Neural crest cell (in vitro differentiated cells): ENCODE measurements at regions not wholly inside any gene's neighbourhood (a gene's known extent, or its start where the extent isn't known, plus 50 kb on each side); places are given as distances from the start of the nearest gene placed in this dataset.

ENCODE experiments used
- DNase-seq: peaks from one replicate; pipeline ENCODE4 v3.0.0; 2021; ENCODE audit warnings: low read depth, mixed read lengths, low spot score
- H3K27ac Mint-ChIP-seq: one replicate; pipeline ENCODE4 v1.8.0; 2021; ENCODE audit warnings: mild to moderate bottlenecking, mixed read lengths; ENCODE audit not compliant: unreplicated experiment
- H3K27me3 Mint-ChIP-seq: 2 replicates; pipeline ENCODE4 v1.8.0; 2021; ENCODE audit warnings: low read depth, mild to moderate bottlenecking, mixed read lengths
- H3K36me3 Mint-ChIP-seq: 2 replicates; pipeline ENCODE4 v1.8.0; 2021; ENCODE audit warnings: low read depth, mild to moderate bottlenecking, mixed read lengths
- H3K4me1 Mint-ChIP-seq: 2 replicates; pipeline ENCODE4 v1.8.0; 2021; ENCODE audit warnings: mixed read lengths
- H3K4me3 Mint-ChIP-seq: one replicate; pipeline ENCODE4 v1.8.0; 2021; ENCODE audit warnings: mild to moderate bottlenecking, mixed read lengths
- H3K9me3 Mint-ChIP-seq: 2 replicates; pipeline ENCODE4 v1.8.0; 2021; ENCODE audit warnings: mixed read lengths
- TF ChIP-seq, protein P1 (sequence below): fragments of 200-600 bp; sonication (generic); conservative IDR thresholded peaks from 2 replicates; pipeline ENCODE4 v1.5.0; 2021; ENCODE audit warnings: antibody characterized with exemption, mild to moderate bottlenecking

DNA sequence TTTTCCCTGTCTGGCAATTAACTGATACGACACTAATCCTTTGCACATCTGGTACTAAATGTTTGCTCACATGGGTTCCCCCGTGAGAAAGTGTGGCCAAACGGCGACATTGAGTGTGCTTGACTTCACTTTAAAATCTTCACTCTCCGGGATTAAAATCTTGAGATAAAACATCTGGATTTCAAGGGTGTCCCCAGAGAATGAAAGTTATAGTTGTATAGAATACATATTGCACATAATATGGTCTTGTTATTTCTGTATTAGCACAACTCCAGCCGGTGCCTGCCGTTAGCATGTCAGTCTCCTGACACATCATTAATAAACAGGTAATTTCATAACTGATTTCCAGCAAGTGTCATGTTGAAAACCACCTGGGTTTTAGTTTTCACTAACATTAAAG, 749.0 kb upstream of the SOX9 start:
- H3K27me3 Mint-ChIP-seq, result no peaks in the 10 kb centered on the region
- H3K4me3 Mint-ChIP-seq, result no peak overlapping the region
- DNase-seq, result no peak
- no peaks in the 10 kb centered on the region for H3K4me1 Mint-ChIP-seq
- peaks cover 2% of the 10 kb centered on the region for H3K36me3 Mint-ChIP-seq
- no peak overlapping the region for H3K27ac Mint-ChIP-seq
- TF ChIP-seq, protein P1, sequence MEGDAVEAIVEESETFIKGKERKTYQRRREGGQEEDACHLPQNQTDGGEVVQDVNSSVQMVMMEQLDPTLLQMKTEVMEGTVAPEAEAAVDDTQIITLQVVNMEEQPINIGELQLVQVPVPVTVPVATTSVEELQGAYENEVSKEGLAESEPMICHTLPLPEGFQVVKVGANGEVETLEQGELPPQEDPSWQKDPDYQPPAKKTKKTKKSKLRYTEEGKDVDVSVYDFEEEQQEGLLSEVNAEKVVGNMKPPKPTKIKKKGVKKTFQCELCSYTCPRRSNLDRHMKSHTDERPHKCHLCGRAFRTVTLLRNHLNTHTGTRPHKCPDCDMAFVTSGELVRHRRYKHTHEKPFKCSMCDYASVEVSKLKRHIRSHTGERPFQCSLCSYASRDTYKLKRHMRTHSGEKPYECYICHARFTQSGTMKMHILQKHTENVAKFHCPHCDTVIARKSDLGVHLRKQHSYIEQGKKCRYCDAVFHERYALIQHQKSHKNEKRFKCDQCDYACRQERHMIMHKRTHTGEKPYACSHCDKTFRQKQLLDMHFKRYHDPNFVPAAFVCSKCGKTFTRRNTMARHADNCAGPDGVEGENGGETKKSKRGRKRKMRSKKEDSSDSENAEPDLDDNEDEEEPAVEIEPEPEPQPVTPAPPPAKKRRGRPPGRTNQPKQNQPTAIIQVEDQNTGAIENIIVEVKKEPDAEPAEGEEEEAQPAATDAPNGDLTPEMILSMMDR, result no peak
- H3K9me3 Mint-ChIP-seq, result peaks cover 2% of the 10 kb centered on the region

DNA sequence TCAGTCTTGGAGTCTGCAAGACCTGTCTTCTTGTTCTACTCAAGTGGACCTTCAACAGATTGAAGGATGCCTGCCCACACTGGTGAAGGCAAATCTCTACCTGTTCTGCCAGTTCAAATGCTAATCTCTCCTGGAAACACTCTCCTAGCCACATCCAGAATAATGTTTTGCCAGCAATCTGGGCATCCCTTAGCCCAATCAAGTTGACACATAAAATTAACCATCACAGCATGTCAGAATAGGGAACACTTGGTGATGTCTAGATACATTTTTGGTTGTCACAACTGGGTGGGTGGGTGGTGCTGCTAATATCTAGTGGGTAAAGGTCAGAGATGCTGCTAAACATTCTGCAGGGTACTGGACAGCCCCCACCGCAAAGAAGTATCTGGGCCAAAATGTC, 744.9 kb upstream of the SOX9 start:
- no peaks in the 10 kb centered on the region for H3K9me3 Mint-ChIP-seq
- H3K36me3 Mint-ChIP-seq, result no peaks in the 10 kb centered on the region

DNA sequence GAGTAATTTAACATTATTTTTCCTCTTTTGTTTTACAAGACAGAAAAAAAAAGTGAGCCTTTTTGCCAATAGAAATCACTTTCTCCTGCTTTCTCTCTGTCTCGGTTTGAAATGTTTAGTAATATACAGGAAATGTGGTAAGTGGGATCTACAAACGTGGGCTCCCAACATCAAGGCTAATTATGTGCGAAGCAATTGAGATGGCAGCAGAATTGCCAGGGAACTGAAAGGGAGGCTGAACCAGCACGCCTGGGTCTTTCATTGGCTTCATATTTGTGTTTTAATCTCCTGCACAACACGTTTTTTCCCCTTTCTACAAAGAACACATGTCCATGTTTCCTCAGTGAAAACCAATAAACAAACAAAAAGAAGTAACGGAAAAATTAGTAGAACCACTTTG, 743.9 kb upstream of the SOX9 start:
- no peak for DNase-seq
- Mint-ChIP-seq H3K4me3 (no peak overlapping the region), H3K4me1 (no peaks in the 10 kb centered on the region), H3K27me3 (no peaks in the 10 kb centered on the region), H3K9me3 (no peaks in the 10 kb centered on the region), H3K36me3 (no peaks in the 10 kb centered on the region), H3K27ac (no peak overlapping the region)
- TF ChIP-seq, protein P1, result no peak

More for the DNA sequence above, 744.9 kb upstream of the SOX9 start:
- Mint-ChIP-seq H3K27ac (no peak overlapping the region), H3K4me1 (no peaks in the 10 kb centered on the region), H3K4me3 (no peak overlapping the region), H3K27me3 (no peaks in the 10 kb centered on the region)
- DNase-seq, result no peak
- TF ChIP-seq, protein P1, result no peak

DNA sequence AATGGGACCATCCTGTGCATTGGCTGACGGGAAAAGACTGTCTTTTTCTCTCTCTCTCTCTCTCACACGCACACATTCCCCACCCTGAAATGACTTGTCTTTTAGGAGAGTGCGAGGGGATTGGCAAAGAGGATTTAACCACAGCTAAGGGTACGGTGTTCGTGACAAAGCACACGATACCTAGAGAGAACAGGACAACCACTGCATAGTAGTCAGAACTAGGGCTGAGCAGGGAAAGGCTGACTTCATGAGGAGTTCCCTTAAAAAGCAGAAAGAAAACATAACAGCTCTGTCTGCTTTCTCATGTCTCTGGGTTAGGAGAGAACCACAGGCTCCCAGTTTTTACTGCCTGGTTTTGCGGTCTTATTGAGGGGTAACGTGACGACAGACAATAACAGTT, 742.8 kb upstream of the SOX9 start:
- H3K4me3 Mint-ChIP-seq, result no peak overlapping the region
- H3K36me3 Mint-ChIP-seq, result no peaks in the 10 kb centered on the region
- no peak overlapping the region for H3K27ac Mint-ChIP-seq
- DNase-seq, result no peak
- H3K9me3 Mint-ChIP-seq, result no peaks in the 10 kb centered on the region
- H3K27me3 Mint-ChIP-seq, result no peaks in the 10 kb centered on the region
- H3K4me1 Mint-ChIP-seq, result no peaks in the 10 kb centered on the region
- TF ChIP-seq, protein P1, result no peak

DNA sequence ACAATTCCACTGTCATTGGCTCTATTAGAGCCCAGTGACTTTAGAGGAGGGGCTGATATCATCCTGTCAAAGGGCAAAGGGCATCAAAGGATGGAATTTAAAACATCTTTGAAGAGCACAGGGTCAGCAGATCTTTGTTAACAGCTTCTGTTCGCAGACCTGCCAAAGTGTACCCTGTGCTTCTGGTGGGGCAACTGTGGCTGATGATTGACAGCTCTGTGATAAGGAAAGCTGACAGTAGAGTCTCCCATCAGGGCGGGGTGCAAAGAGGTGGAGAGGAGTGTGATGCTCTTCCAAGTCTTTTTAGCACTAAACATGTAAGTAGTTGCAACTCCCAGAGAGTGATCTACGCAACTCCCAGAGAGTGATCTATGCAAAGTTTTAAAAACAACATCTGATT, 742.1 kb upstream of the SOX9 start:
- H3K9me3 Mint-ChIP-seq, result no peaks in the 10 kb centered on the region
- no peak overlapping the region for H3K4me3 Mint-ChIP-seq
- TF ChIP-seq, protein P1, result no peak
- no peak for DNase-seq
- H3K27ac Mint-ChIP-seq, result no peak overlapping the region
- no peaks in the 10 kb centered on the region for H3K27me3 Mint-ChIP-seq
- no peaks in the 10 kb centered on the region for H3K4me1 Mint-ChIP-seq
- no peaks in the 10 kb centered on the region for H3K36me3 Mint-ChIP-seq

DNA sequence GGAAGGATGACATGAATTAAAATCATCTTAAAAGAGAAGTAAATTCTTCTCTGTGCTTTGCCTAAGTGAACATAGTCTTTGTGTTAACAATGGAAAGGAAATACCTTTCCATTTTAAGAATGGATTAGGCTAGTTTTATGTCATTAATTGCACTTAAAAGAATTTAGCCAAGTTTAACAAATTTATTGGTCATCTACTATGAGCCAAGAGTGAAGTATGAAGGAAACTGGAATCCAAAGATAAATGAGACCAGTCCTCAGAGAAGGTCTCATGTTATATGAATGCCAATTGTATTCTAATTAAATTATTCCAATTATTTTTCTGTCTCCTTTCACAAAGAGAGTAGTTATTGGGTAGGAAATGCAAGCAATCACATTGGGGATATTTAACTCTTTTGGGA, 741.3 kb upstream of the SOX9 start:
- Mint-ChIP-seq H3K27ac (no peak overlapping the region), H3K36me3 (no peaks in the 10 kb centered on the region), H3K4me3 (no peak overlapping the region), H3K9me3 (no peaks in the 10 kb centered on the region), H3K4me1 (no peaks in the 10 kb centered on the region), H3K27me3 (no peaks in the 10 kb centered on the region)
- TF ChIP-seq, protein P1, result no peak
- no peak for DNase-seq
